Mesenteric fat pad (tissue), 1 donor: ENCODE measurements at regions not wholly inside any gene's neighbourhood (a gene's known extent, or its start where the extent isn't known, plus 50 kb on each side); places are given as distances from the start of the nearest gene placed in this dataset.
"Not testable (repeated sequence)": the region's sequence is repeated elsewhere in the genome, so short reads cannot be mapped to it uniquely, and the experiment has no call there.

Experiments
- DNase-seq: peaks from one replicate; pipeline ENCODE4 v3.0.0-alpha.2; 2020; ENCODE audit warnings: low spot score
- donor health status: DM: yes; HTN: yes; CAD: no.

DNA sequence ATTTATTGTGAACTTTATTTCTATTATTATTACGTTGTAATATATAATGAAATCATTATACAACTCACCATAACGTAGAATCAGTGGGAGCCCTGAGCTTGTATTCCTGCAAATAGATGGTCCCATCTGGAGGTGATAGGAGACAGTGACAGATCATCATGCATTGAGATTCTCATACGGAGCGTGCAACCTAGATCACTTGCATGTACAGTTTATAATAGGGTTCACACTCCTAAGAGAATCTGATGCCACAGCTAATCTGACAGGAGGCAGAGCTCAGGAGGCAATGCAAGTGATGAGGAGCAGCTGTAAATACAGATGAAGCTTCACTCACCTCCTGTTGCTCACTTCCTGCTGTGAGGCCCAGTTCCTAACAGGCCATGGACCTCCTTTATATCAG, 2170.2 kb downstream of the PCDH7 start:
- DNase-seq: no peak

DNA sequence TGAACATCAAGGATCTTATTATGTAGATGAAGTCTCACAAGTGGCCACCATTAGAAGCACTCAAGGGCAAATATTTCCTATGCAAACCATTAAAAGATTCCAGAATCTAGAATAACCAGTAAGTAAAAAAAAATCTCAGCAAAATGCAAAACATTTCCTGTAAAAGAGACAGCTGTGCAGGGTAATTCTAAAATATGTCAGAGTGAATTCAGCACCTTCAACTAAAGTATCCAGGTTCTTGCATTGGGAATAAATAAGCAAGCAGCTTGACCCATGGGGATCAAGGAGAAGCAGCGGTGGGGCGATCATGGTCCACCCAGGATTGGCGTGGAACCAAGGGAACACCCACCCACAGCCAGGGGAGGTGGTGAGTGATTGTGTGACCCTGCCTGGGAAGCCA, 2188.9 kb downstream of the PCDH7 start:
- no peak for DNase-seq

DNA sequence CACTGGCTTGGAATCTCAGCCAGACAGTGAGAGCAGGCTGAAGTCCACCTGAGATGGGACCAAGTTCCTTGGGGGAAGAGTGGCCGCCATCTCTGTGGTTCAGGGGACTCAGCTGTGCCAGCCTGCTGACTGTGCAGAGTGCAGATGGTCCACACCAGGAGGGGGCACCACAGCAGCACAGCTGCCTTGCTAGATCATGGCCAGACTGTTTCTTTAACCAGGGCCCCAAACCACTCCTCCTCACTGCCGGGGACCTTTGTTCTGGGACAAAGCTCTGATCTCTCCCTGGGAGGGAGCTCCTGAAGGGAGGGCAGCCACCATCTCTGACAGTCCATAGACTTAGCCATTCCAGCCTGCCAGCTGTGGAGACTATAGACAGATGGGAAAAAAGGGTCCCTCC, 2189.6 kb downstream of the PCDH7 start:
- DNase-seq: no peak

DNA sequence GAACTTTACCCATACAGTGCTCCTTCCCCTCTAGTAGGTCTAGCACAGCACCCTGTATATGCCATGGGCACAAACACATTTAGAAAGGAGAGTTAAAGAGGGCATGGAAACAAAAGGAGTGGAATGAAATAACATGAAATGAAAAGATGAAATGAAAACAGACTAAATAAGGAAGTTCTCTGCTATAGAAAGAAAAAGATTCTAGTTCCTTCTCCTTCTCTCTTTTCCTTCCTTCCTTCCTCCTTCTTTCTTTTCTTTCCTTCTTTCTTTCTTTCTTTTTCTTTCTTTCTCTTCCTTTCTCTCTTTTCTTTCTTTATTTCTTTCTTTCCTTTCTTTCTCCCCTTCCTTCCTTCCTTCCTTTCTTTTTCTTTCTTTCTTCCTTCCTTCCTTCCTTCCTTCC, 2197.4 kb downstream of the PCDH7 start:
- no peak for DNase-seq

DNA sequence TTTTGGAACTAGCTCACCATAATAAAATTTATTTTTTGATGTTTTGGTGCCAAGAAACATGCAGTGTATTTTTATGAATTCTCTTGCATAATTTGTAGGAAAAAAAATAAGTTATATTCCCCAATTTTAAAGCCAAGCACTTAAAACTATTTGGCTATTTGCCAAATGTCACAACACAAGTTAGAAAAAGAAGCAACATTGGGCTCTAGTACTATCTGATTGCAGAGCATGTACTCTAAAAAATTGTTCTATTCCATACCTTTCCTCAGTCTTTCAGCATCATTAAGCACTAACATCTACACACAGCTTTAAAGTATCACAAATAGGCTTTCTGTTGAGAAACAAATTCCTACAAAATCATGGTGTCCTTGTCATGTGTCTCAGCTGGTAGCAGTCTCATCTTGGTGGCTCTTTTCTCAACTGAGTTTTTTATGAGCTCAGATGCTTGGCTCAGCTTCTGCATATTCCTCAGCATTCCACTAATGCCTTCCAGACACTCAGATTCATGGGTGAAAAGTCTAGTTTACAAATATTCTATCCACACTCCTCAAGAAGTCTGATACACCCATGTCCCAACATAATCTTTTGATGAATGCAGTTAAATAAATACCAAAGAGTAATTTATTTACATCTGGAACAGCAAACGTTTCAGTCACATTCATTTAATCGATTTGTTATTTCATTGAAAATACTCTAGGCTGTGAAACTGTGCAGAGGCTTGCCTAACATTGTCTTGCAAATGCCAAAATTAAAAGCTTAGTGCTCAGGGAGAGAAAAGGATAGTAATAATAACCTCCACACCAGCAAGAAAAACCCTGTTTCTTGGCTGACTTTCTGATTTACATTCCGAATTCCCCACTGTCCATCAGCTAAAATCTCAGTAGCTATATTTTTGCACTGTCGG, 2209.9 kb downstream of the PCDH7 start:
- DNase-seq: no peak

DNA sequence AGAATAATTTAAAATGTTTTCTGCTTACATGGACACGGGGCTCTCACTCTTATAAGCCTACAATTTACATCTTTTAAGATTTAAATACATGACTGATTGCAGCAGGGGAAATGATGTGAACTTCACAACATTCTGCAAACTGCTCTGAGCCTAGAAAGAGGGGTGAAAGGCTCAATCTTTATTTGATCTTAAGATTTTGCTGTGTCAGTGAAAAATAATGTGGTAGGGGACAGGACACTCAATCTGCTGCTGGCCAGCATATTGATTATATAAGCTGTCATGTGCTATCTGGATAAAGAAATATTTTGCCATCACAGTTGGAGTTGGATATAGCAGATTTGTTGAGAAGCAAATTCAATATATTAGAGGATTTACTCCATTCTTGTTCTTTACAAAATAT, 2210.5 kb downstream of the PCDH7 start:
- no peak for DNase-seq

DNA sequence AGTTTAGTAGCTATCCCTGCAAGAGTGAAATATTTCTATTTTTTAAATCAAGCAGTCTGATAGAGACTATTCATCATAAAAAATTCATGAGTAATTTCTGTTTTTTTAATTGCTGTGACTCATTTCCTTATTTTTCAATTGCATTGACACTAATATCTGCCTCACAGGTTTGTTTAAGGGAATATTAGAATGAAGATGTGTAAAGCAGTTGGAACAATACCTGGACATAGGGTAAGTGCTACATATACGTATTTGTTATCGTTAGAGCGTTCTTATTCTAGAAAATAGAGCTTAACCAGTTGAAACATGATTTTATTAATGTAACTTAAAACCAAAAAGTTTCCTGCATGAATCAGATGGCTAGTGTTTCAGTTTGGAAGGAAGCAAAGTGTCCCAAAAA, 2211.3 kb downstream of the PCDH7 start:
- DNase-seq: no peak

DNA sequence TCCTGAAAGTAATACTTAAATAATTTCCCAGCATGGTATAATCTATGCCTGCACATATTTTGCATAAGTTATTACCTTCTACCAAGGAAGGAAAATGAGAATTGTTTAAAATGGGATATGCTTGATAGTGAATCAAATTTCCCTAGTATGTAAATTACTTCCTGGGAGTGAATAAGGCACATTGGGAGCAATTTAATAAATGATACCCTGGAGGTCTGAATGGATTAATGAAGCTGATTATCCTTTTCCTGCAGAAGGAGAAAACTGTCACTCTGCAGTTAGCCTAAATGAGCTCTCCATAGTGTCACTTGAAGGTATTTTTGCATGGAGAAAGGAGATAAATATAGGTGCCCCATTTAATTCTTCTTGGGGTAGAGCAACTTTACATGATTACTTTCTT, 2212.0 kb downstream of the PCDH7 start:
- no peak for DNase-seq

DNA sequence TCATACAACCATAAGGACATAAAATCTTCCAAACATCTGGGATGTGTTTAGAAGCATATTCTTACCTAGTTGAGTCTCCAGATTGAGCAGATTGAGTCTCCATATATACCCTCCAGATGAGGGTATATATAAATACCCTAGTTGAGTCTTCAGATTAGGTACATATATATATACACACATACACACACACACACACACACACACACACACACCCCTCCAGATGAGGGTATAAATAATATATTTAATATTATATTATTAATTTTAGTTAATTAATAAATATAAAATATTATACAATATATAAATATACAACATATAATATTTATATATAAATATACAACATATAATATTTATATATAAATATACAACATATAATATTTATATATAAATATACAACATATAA, 2219.1 kb downstream of the PCDH7 start:
- DNase-seq: not testable (repeated sequence)

DNA sequence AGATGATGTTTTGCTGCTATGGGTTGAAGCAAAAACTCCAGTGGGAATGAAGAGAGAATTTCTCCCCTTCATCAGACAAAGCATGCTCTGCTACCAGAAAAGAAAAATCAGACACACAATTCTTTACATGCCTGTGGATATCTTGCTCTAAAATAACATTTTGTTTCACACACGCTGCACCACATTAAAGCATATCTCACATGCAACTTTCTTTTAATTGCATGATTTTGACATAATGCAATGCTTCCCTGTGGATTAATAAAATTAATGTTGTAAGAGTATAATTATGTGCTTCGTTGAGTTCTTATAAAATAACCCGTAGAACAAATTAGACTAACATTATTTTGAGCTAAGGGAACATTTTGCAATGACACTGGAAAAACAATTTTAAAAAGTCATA, 2230.7 kb downstream of the PCDH7 start:
- DNase-seq: no peak

DNA sequence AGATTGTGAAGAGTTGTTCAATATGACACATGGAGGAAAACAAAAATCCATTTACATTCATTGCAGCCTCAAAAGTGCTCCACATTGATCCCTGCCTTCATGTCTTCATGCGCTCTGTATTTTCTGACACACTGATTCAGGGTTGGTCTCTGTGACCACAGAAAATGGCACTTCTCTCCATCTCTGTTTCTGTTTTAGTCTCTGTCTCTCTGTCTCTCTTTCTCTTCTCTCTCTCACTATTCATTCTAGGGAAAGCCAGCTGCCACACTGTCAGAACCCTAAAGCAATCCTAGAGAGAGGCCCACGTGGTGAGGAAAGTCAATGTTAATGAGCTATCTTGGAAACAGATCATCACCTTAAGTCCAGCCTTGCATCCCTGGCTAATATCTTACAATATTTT, 2238.4 kb downstream of the PCDH7 start:
- no peak for DNase-seq

DNA sequence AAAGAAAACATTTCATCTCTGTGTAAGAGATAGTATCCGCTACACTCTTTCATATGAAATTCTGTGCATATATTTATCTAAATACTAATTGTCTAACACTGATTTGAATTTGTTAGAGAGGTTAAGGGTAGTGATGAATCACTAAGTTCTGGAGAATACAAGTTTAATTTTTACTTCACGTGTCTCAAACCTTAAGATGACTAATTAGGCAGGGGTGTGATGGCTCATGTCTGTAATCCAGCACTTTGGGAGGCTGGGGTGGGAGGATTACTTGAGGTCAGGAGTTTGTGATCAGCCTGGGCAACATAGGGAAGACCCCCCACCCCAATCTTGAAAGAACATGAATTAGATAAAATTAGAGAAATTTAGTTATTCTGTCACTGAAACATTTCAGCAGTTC, 2241.9 kb downstream of the PCDH7 start:
- no peak for DNase-seq

DNA sequence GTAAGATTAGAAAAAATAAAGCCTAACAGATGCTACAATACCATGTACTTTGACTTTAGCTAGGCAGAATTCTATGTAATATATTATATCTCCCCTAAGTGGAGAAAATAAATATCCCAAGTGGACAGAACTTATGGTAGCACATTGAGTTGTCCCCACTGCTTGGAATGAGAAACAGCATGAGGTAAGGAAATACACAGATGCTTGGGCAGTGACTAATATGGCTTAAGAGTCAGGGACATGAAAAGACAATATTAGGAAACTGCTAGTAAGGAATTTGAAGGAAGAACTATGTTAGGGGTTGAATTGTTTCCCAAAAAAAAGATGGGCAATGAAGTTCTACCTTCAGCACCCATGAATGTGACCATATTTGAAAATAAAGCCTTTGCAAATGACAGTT, 2265.1 kb downstream of the PCDH7 start:
- no peak for DNase-seq

DNA sequence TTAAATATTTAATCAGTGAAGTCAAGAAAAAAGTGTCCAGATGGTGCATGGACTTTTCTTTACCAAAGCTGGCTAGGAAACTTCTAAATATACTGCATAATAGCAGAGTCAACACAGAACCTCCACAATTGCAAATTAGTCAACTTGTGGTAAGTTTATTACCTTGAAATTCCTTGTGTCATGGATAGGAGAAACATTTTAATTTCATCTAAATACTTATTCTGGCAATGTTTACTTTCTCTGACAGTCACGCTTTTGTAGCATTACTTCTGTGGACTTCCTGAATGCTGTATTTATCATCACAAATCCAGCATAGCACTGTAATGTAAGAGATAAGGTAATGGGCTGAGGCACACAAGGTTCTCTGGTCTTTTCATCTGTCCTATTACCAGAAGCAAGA, 2266.1 kb downstream of the PCDH7 start:
- DNase-seq: no peak

DNA sequence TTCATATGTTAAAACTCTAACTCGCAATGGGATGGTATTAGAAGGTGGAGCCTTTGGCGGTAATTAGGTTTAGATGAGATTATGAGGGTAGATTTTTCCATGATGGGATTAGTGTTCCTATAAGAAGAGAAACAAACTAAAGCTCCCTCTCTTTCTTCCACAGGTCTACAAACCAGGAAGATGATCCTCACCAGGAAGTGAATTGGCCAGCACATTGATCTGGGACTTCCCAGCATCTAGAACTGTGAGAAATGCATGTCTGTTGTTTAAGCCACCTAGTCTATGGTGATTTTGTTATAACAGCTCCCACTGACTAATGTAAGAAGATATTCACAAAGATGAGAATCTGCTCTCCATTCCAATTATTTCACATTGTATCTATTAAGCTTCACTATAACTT, 2266.9 kb downstream of the PCDH7 start:
- DNase-seq: no peak

DNA sequence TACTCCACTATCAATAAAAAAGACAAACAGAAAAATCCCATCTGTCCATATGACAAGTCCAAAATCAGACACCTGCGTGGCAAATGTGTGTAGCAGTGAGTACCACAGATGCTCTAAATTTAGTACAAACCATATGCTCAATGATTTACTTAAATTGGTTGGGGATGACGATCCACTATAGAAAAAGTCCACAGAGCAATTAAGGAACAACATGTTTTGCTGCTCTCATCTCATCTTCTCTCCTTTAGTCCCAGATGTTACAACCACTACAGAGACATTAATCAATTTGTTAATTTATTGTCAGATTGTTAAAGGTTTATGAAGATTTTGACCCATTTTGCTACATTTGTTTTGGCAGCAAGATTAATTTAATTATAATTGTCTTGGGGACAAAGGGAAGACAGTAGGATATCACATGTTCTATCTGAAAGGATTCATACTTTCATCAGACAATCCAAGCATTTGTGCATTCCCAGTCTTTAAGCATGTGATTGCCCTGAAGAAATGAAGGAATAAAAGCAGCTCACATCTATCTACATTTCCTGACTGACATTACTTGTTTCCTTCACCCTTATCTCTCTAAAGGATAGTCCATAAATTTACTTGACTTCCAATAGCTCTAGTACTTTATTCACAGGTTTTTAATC, 2268.1 kb downstream of the PCDH7 start:
- no peak for DNase-seq

DNA sequence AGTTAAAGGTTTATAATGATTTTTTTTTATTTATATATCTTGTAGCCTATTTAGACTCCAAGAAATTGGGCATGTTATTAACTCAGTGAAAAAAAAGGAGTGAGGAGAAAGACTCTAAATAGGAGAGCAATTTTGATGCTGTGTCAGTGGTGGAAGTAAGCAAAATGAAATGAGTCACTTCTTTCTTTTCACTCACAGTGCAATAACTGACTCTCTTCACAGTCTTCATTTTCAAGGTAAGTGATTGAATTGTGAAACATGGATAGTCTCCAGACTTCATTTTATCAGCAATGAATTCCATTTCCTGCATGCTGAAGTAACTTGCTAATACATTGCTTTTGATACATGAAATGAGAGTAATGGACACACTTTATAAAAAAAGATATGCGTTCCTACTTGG, 2271.5 kb downstream of the PCDH7 start:
- DNase-seq: no peak

DNA sequence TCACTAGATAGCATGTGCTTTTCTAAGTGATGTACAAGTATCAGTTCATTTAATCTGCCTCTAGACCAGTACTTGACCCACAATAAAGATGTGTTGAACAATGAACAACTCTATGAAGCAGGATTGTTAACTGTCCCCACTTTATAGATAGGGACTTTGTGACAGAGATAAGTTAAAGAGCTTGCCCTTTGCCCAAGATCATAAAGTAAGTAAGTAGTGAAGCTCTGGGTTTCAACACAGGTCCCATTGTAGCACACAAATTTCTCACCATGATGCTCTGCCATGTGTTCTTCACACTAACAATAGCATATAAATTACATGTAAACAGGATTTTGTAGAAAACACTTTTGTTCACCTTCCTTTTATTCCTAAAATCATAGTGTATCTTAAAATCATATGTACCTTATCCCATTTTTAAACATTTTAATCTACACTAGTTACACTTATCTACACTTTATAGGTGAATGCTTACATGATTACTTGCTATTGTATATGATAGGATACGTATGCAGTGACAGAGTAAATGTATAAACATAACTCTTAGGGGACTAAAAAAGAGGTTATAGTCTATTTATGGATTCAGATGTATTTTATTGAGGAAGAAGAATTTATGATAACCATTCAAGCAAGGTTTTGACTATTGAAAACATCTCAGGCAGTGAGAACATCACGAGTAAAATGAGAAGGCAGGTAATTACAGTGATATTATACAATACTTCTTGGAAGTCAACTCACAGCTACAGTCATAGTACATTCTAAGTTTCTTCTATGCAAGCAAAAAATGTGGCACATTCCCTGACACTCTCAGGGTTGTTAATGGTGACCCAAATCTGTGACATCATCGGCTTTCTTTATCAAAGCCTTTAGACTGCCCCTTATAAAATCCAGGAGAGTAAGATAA, 2275.1 kb downstream of the PCDH7 start:
- no peak for DNase-seq

DNA sequence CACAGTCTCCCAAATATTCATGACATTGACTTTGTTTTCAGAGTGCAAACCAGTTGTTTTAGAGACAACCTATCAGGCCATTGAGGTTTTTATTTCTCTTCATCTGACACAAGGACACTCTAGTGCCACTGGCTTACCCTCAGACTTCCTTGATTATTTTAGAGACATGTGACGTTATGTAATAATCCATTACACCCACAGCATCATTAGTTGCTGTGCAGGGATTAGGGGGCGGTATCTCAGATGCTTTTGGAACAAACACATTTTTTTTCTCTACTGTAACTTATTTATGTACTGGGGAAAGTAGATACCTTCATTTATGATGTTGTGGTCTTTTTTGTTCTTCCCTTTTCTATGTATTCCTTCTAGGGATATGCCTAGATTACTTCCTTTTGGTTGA, 2293.1 kb downstream of the PCDH7 start:
- DNase-seq: no peak

DNA sequence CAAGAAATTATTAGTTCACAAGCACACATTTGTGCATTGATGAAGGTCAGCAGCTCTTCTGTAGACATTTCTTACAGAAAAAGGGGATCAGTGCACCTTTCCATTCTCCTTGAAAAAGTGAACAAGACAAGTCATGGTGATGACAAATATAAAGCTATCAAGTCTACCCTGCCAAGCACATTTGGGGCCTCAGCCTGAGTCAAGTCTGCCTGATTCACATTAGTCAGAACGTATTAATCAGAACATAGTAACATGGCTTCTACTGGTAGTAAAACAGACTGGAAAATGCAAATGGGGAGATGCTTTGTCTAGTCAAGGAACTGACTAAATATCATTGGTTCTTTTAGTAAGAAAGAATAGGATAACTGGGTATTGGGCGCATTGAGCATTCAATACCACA, 2305.1 kb downstream of the PCDH7 start:
- DNase-seq: no peak

DNA sequence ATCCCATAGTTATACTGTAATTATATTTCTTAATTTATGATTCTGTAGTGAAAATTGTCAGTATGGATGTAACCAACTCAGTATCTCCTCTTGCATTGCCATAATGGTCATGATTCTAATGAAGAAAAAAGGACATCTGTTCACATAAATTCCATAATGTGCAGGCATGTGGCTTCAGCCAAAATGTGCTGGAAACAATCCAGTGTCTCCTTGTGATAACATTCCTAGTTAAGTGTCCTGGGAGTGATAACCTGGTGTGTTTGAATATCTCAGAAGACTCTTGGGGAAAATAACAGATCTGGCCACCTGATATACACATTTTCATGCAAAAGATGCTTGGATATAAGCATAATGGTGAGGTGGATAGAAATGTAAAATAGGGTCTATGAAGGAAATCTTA, 2309.8 kb downstream of the PCDH7 start:
- DNase-seq: no peak

DNA sequence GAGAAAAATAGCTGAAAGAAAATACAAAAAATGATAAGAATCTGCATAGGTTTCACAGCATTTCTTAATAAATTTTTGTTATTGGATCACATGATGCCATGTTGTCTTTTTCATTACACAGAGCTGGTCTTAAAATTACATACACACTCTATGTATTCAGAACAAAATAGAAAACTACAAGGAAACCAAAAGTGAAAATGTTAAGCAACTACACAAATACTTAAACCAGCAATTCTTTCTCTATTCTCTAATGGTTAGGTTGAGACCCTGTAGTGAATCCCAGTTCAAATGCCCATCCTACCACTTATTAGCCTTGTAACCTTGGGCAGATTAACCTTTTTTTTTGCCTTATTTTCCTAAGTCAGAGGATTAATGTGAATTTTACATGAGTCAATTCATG, 2311.2 kb downstream of the PCDH7 start:
- no peak for DNase-seq
